Heart right ventricle (tissue), 16 donors: ENCODE measurements at regions not wholly inside any gene's neighbourhood (a gene's known extent, or its start where the extent isn't known, plus 50 kb on each side); places are given as distances from the start of the nearest gene placed in this dataset.

Experiments used
- ATAC-seq, 8 donors: fragments of 200-7000 bp; cut with Tn5 transposase; one replicate each; pipeline ENCODE4 v1.9.1; 2020; ENCODE audit warnings: mild to moderate bottlenecking in 8 of 8, moderate library complexity in 8 of 8, moderate number of reproducible peaks in 1 of 8
- DNase-seq, 2 donors: peaks; one replicate each; pipeline ENCODE4 v3.0.0-alpha.2; 2020
- H3K27ac ChIP-seq, 10 donors: fragments of 200-600 bp; sonication (generic) in 2 of 10; one replicate each; pipeline versions ENCODE4 v1.5.0 to v1.8.0; 2020 to 2022; ENCODE audit warnings: mild to moderate bottlenecking in 3 of 10
- H3K27me3 ChIP-seq, 7 donors: fragments of 200-600 bp; one replicate each; pipeline ENCODE4 v1.8.0; 2021 to 2022; ENCODE audit warnings: mild to moderate bottlenecking in 2 of 7
- H3K36me3 ChIP-seq, 9 donors: fragments of 200-600 bp; sonication (generic) in 1 of 9; one replicate each; pipeline versions ENCODE4 v1.5.0 to v1.8.0; 2020 to 2022; ENCODE audit warnings: mild to moderate bottlenecking in 2 of 9
- H3K4me1 ChIP-seq, 9 donors: fragments of 200-600 bp; sonication (generic) in 1 of 9; one replicate each; pipeline versions ENCODE4 v1.5.0 to v1.8.0; 2020 to 2022; ENCODE audit warnings: mild to moderate bottlenecking in 4 of 9
- H3K4me3 ChIP-seq, 10 donors: fragments of 200-600 bp; sonication (generic) in 2 of 10; one replicate each; pipeline versions ENCODE4 v1.5.0 to v1.8.0; 2020 to 2022; ENCODE audit warnings: mild to moderate bottlenecking in 7 of 10, moderate library complexity in 2 of 10
- H3K9me3 ChIP-seq, 11 donors: fragments of 200-600 bp in 10 of 11; sonication (generic) in 2 of 11; one replicate each; pipeline versions ENCODE4 v1.5.0 to v1.8.0; 2013 to 2022; ENCODE audit warnings: mild to moderate bottlenecking in 2 of 11, control low read depth in 1 of 11, moderate library complexity in 1 of 11
- WGBS, 2 donors: extraction: QIAGEN DNeasy Blood & Tissue Kit; methylation state at CpG; one replicate each; pipeline ENCODE4 v1.1.7; 2013; ENCODE audit warnings: inconsistent platforms in 1 of 2; 5-methylcytosine and 5-hydroxymethylcytosine counted together
- intact Hi-C, 10 donors: fragments of 100-400 bp; cut with DNase I; formaldehyde crosslinking; loops; one replicate each; pipeline versions ENCODE4 v1.11.1 to v1.14.2; 2022
- TF ChIP-seq, protein P1 (sequence below), 9 donors: fragments of 200-600 bp; sonication (generic) in 2 of 9; IDR thresholded peaks; one replicate each; pipeline versions ENCODE4 v1.5.0 to v1.8.0; 2021 to 2022; ENCODE audit warnings: antibody characterized with exemption in 9 of 9, mild to moderate bottlenecking in 5 of 9, moderate library complexity in 1 of 9
- donor health status: Arrhythmogenic right ventricular cardiomyopathy.
- donor health status: ischemic (EF 13 %, LVEDD 7.1; RV severe dilation, severe dysfunction).
- donor health status: healthy with polysubstance abuse.
- donor health status: DM: no; HTN: yes; CAD: no.
- donor health status: DM: no; HTN: no; CAD: no.
- donor health status: ischemic (EF 25% LVEDD 6.9; RV normal size, moderate dysfunction).
- donor health status: ischemic (EF 25% LVEDD 5.7; RV mildly dilated, moderate dysfunction).
- donor health status: healthy.
- donor health status: DM: yes; HTN: yes; CAD: no.
- donor health status: Ischemic cardiomyopathy.
- donor health status: ischemic (EF 35%, LVEDD 5.7; RV mildly dilated, moderate dysfunction).
- donor health status: nonischemic (EF 11% LVEDD 7.7; RV severe dilation, severe dysfunction).
- donor health status: DM: yes; HTN: yes; CAD: no.
- donor health status: PGD.
- donor health status: ischemic (EF 29% LVEDD 5.4; RV normal size, mild dysfunction).
- donor health status: nonischemic (EF 23%, LVEDD 6.1; RV moderate dilation, normal function).

- no peak for DNase-seq
- H3K4me3 ChIP-seq, result no peak overlapping the region
These were observed 470.1 kb downstream of the TOX3 start for GRCh38 chr16:52076801-52077201.

GRCh38 chr16:52076332-52076731 lies 470.6 kb downstream of the TOX3 start:
- intact Hi-C loops, result no loop called here
- 84 to 89% methylated on average over 6 of the region's 6 CpGs for WGBS, 2 donors

More at GRCh38 chr16:52076801-52077201, 470.1 kb downstream of the TOX3 start:
- H3K27me3 ChIP-seq, result no peaks in the 10 kb centered on the region
- no peaks in the 10 kb centered on the region for H3K9me3 ChIP-seq
- no peaks in the 10 kb centered on the region for H3K36me3 ChIP-seq
- intact Hi-C loops, result no loop called here
- TF ChIP-seq, protein P1, sequence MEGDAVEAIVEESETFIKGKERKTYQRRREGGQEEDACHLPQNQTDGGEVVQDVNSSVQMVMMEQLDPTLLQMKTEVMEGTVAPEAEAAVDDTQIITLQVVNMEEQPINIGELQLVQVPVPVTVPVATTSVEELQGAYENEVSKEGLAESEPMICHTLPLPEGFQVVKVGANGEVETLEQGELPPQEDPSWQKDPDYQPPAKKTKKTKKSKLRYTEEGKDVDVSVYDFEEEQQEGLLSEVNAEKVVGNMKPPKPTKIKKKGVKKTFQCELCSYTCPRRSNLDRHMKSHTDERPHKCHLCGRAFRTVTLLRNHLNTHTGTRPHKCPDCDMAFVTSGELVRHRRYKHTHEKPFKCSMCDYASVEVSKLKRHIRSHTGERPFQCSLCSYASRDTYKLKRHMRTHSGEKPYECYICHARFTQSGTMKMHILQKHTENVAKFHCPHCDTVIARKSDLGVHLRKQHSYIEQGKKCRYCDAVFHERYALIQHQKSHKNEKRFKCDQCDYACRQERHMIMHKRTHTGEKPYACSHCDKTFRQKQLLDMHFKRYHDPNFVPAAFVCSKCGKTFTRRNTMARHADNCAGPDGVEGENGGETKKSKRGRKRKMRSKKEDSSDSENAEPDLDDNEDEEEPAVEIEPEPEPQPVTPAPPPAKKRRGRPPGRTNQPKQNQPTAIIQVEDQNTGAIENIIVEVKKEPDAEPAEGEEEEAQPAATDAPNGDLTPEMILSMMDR (IDR thresholded peaks at IDR 0.05), result no peak
- no peak overlapping the region for H3K27ac ChIP-seq
- ATAC-seq, result no peak
- no peaks in the 10 kb centered on the region for H3K4me1 ChIP-seq
- WGBS, 2 donors, result 84 to 88% methylated on average over 3 of the region's 3 CpGs

GRCh38 chr16:52074133-52074532 lies 472.8 kb downstream of the TOX3 start:
- TF ChIP-seq, protein P1 (IDR thresholded peaks at IDR 0.05), result no peak
- peaks cover 0 to 5% (median 0%) of the 10 kb centered on the region in 7 donors for H3K27me3 ChIP-seq
- WGBS, 2 donors, result 90 to 96% methylated on average over 3 of the region's 3 CpGs
- intact Hi-C loops, result loop anchor here in 2 of 10 donors (5.0 kb wide), 2 partner anchors 838 to 948 kb away; no protein-coding TSS in a partner anchor
- no peaks in the 10 kb centered on the region for H3K4me1 ChIP-seq
- DNase-seq (no peak), ATAC-seq (no peak)
- no peaks in the 10 kb centered on the region for H3K36me3 ChIP-seq
- H3K27ac ChIP-seq, result no peak overlapping the region
- H3K4me3 ChIP-seq, result no peak overlapping the region
- H3K9me3 ChIP-seq, result no peaks in the 10 kb centered on the region

More at GRCh38 chr16:52076332-52076731, 470.6 kb downstream of the TOX3 start:
- no peaks in the 10 kb centered on the region for H3K4me1 ChIP-seq
- ATAC-seq (no peak), DNase-seq (no peak)
- H3K27me3 ChIP-seq, result no peaks in the 10 kb centered on the region
- TF ChIP-seq, protein P1 (IDR thresholded peaks at IDR 0.05), result no peak
- H3K4me3 ChIP-seq, result no peak overlapping the region
- no peaks in the 10 kb centered on the region for H3K9me3 ChIP-seq
- no peak overlapping the region for H3K27ac ChIP-seq
- no peaks in the 10 kb centered on the region for H3K36me3 ChIP-seq

DNA sequence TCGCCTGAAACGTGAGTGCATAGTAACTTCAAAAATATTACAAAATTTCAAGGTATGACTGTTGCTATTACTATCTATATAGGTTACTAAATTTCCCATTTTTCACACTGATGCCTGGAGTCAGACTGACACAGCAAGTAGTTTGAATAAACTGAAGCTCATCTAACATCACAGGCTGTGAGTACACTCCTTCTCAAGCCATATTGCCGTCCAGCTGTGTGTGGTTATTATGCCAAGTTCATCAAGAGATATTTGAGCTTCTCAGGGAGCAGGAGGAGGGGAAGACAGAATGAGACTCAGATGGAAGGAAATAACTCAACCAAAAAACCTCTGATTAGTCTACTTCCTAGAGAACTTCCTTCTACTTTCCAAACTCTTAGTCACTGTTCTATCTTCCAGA lies 473.9 kb downstream of the TOX3 start:
- DNase-seq, result no peak
- intact Hi-C loops, result loop anchor here in 2 of 10 donors (5.0 kb wide), 2 partner anchors 839 to 949 kb away; no protein-coding TSS in a partner anchor
- H3K9me3 ChIP-seq, result no peaks in the 10 kb centered on the region
- 71 to 75% methylated on average over 3 of the region's 3 CpGs for WGBS, 2 donors
- H3K4me3 ChIP-seq, result no peak overlapping the region
- ATAC-seq, result no peak
- no peaks in the 10 kb centered on the region for H3K36me3 ChIP-seq
- peaks cover 0 to 5% (median 0%) of the 10 kb centered on the region in 7 donors for H3K27me3 ChIP-seq
- TF ChIP-seq, protein P1 (IDR thresholded peaks at IDR 0.05), result no peak
- peaks cover 0 to 4% (median 0%) of the 10 kb centered on the region in 9 donors for H3K4me1 ChIP-seq
- H3K27ac ChIP-seq, result no peak overlapping the region
